ENCODE measurements at regions not wholly inside any gene's neighbourhood (a gene's known extent, or its start where the extent isn't known, plus 50 kb on each side); places are given as distances from the start of the nearest gene placed in this dataset.

GRCh38 chr11:15699978-15700377, 585.3 kb downstream of the INSC start:
- RAD21 ChIA-PET (ENCODE audit: low non-redundant PET in 1 of 2, low total read pairs in 2 of 2, uncharacterized antibody in 2 of 2, unreplicated experiment in 2 of 2): no interaction called here
- no peak overlapping the region for H3K9ac ChIP-seq (ENCODE audit: low read length)
- H3K9me2 ChIP-seq (ENCODE audit: insufficient read depth): no peaks in the 10 kb centered on the region
- CTCF ChIA-PET: no interaction called here
- H2AFZ ChIP-seq (ENCODE audit: low read depth, low read length, poor library complexity, severe bottlenecking): no peak overlapping the region
- H3K27ac ChIP-seq (ENCODE audit: low read depth, low read length): no peak overlapping the region
- H3K27me3 ChIP-seq (ENCODE audit: insufficient read depth, low read length): no peaks in the 10 kb centered on the region; the same call in 1 of the 2 replicates
- no peak overlapping the region for H3K4me3 ChIP-seq (replicated peaks in 1 of 2; ENCODE audit: low read depth in 1 of 2, low read length in 2 of 2)
- no peaks in the 10 kb centered on the region for H3K36me3 ChIP-seq (ENCODE audit: control insufficient read depth in 1 of 2, insufficient read depth in 2 of 2, low read length in 2 of 2)
- no TSS peak for BruUV-seq (replicated peaks)
- H4K20me1 ChIP-seq (ENCODE audit: insufficient read depth): no peaks in the 10 kb centered on the region
- H3K4me2 ChIP-seq (ENCODE audit: low read length): no peak overlapping the region
- no peaks in the 10 kb centered on the region for H3K79me2 ChIP-seq (ENCODE audit: insufficient read depth, low read length)
- DNase-seq (ENCODE audit: low read depth, low spot score) (no peak), ATAC-seq (no peak)
- POLR2A ChIA-PET: no interaction called here
- H3K4me1 ChIP-seq (ENCODE audit: control insufficient read depth in 1 of 2, insufficient read depth in 2 of 2, low read length in 2 of 2): no peaks in the 10 kb centered on the region
- intact Hi-C loops (cut with micrococcal nuclease): no loop called here
- TF ChIP-seq SRF (IDR thresholded peaks at IDR 0.05; ENCODE audit: low read depth) (no peak), ZFX (IDR thresholded peaks at IDR 0.05) (no peak), CTCF (IDR thresholded peaks at IDR 0.05 in 2 of 3, conservative IDR thresholded peaks at IDR 0.05 in 1 of 3; ENCODE audit: borderline replicate concordance in 1 of 3, insufficient read depth in 1 of 3, low read depth in 2 of 3, low read length in 2 of 3) (no peak), CBX3 (IDR thresholded peaks at IDR 0.05; ENCODE audit: low read depth) (no peak), SIN3A (IDR thresholded peaks at IDR 0.05; ENCODE audit: low read depth) (no peak)
- H3K9me3 ChIP-seq (ENCODE audit: control insufficient read depth in 1 of 2, insufficient read depth in 1 of 2, low read depth in 1 of 2, low read length in 2 of 2): no peaks in the 10 kb centered on the region

- Histone ChIP-seq H3K9me3 (ENCODE audit: control insufficient read depth in 1 of 2, insufficient read depth in 1 of 2, low read depth in 1 of 2, low read length in 2 of 2) (no peaks in the 10 kb centered on the region), H3K79me2 (ENCODE audit: insufficient read depth, low read length) (no peaks in the 10 kb centered on the region), H3K36me3 (ENCODE audit: control insufficient read depth in 1 of 2, insufficient read depth in 2 of 2, low read length in 2 of 2) (no peaks in the 10 kb centered on the region), H3K9me2 (ENCODE audit: insufficient read depth) (no peaks in the 10 kb centered on the region), H3K27ac (ENCODE audit: low read depth, low read length) (no peak overlapping the region), H3K4me1 (ENCODE audit: control insufficient read depth in 1 of 2, insufficient read depth in 2 of 2, low read length in 2 of 2) (no peaks in the 10 kb centered on the region), H3K9ac (ENCODE audit: low read length) (no peak overlapping the region), H4K20me1 (ENCODE audit: insufficient read depth) (no peaks in the 10 kb centered on the region), H3K27me3 (ENCODE audit: insufficient read depth, low read length) (no peaks in the 10 kb centered on the region; the same call in 1 of the 2 replicates), H2AFZ (ENCODE audit: low read depth, low read length, poor library complexity, severe bottlenecking) (no peak overlapping the region), H3K4me2 (ENCODE audit: low read length) (no peak overlapping the region), H3K4me3 (replicated peaks in 1 of 2; ENCODE audit: low read depth in 1 of 2, low read length in 2 of 2) (no peak overlapping the region)
- ChIA-PET POLR2A (no interaction called here), CTCF (no interaction called here), RAD21 (ENCODE audit: low non-redundant PET in 1 of 2, low total read pairs in 2 of 2, uncharacterized antibody in 2 of 2, unreplicated experiment in 2 of 2) (no interaction called here)
- ATAC-seq: no peak
- no TSS peak for BruUV-seq (replicated peaks)
- no peak for TF ChIP-seq RAD21 (IDR thresholded peaks at IDR 0.05; ENCODE audit: low read depth)
- TF ChIP-seq FOSL1 (IDR thresholded peaks at IDR 0.05; ENCODE audit: low read depth): no peak
- no peak for TF ChIP-seq SP1 (IDR thresholded peaks at IDR 0.05; ENCODE audit: low read depth)
- intact Hi-C loops (cut with micrococcal nuclease): no loop called here
- no peak for DNase-seq (ENCODE audit: low read depth, low spot score)
Observed at GRCh38 chr11:15700456-15700855, 585.7 kb downstream of the INSC start.

Data from HCT116 (cell line).